Loucy (cell line): ENCODE measurements at regions not wholly inside any gene's neighbourhood (a gene's known extent, or its start where the extent isn't known, plus 50 kb on each side); places are given as distances from the start of the nearest gene placed in this dataset.

ENCODE experiments used
- H2AFZ ChIP-seq: fragments of 200-600 bp; sonication (generic); 2 replicates; pipeline ENCODE4 v1.6.0; 2016; ENCODE audit warnings: antibody characterized with exemption, mild to moderate bottlenecking, low read length, moderate library complexity
- H3F3A ChIP-seq: fragments of 200-600 bp; 2 replicates; pipeline ENCODE4 v1.6.0; 2016; ENCODE audit warnings: antibody characterized with exemption, low read depth, mild to moderate bottlenecking
- H3K27me3 ChIP-seq: fragments of 200-600 bp; sonication (generic); 2 replicates; pipeline ENCODE4 v1.6.1; 2014; ENCODE audit warnings: low read length, mild to moderate bottlenecking; ENCODE audit not compliant: insufficient read depth, poor library complexity, severe bottlenecking
- H3K36me3 ChIP-seq: fragments of 200-600 bp; sonication (generic); 2 replicates; pipeline ENCODE4 v1.6.1; 2016; ENCODE audit warnings: low read length; ENCODE audit not compliant: insufficient read depth
- H3K4me1 ChIP-seq: fragments of 200-600 bp; sonication (generic); 2 replicates; pipeline ENCODE4 v1.5.1; 2014; ENCODE audit warnings: low read length, mild to moderate bottlenecking; ENCODE audit not compliant: insufficient read depth, poor library complexity, severe bottlenecking
- H3K4me2 ChIP-seq: fragments of 200-600 bp; sonication (generic); 2 replicates; pipeline ENCODE4 v1.6.0; 2014; ENCODE audit warnings: antibody characterized with exemption, low read length, low read depth, mild to moderate bottlenecking; ENCODE audit not compliant: poor library complexity, severe bottlenecking
- H3K4me3 ChIP-seq: fragments of 200-600 bp; sonication (generic); 2 replicates; pipeline ENCODE4 v1.5.1; 2014; ENCODE audit warnings: low read length, mild to moderate bottlenecking, mixed read lengths; ENCODE audit not compliant: poor library complexity, severe bottlenecking
- H3K79me2 ChIP-seq: fragments of 200-600 bp; sonication (generic); 2 replicates; pipeline ENCODE4 v1.6.1; 2014; ENCODE audit warnings: low read length; ENCODE audit not compliant: insufficient read depth
- H3K9ac ChIP-seq: fragments of 200-600 bp; sonication (generic); 2 replicates; pipeline ENCODE4 v1.6.0; 2014; ENCODE audit warnings: mild to moderate bottlenecking, low read depth, low read length, moderate library complexity; ENCODE audit not compliant: poor library complexity, severe bottlenecking
- H3K9me2 ChIP-seq: fragments of 200-600 bp; sonication (generic); replicated peaks from 2 replicates; pipeline ENCODE4 v1.6.1; 2016; ENCODE audit warnings: low read depth, low read length, mixed read lengths
- H3K9me3 ChIP-seq: fragments of 200-600 bp; sonication (generic); 2 replicates; pipeline ENCODE4 v1.6.1; 2014; ENCODE audit warnings: mild to moderate bottlenecking, antibody characterized with exemption, low read length, low read depth; ENCODE audit not compliant: insufficient read depth
- H4K20me1 ChIP-seq: fragments of 200-600 bp; sonication (generic); 2 replicates; pipeline ENCODE4 v1.6.0; 2014; ENCODE audit warnings: antibody characterized with exemption, low read length, mild to moderate bottlenecking; ENCODE audit not compliant: insufficient read depth, poor library complexity, severe bottlenecking
- EZH2phosphoT487 ChIP-seq: fragments of 200-600 bp; IDR thresholded peaks from 2 replicates; pipeline ENCODE4 v1.6.1; 2018; ENCODE audit warnings: antibody characterized with exemption, mild to moderate bottlenecking, moderate library complexity, borderline replicate concordance
- TF ChIP-seq, protein P1 (sequence below): fragments of 200-600 bp; sonication (generic); conservative IDR thresholded peaks from 2 replicates; pipeline ENCODE4 v1.5.1; 2014; ENCODE audit warnings: mild to moderate bottlenecking, antibody characterized with exemption, low read length

DNA sequence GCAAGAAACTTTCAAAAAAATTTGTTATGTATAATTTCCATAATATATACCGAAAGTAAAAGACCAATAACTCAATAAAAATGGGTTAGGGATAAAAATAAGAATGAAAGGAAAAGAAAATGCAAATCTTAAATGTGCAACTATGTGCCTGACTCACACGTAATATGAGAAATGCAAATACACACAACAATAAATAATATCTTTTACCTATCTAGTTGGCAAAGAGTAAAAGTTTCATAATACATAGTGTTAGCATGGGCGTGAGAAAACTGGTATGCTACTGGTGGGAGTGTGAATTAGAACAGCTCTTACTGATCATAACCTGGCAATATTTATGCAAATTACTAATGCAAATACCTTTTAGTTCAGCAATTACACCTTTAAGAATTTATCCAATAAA, 438.5 kb upstream of the CITED2 start:
- no peaks in the 10 kb centered on the region for H3K27me3 ChIP-seq
- H3K4me1 ChIP-seq, result no peaks in the 10 kb centered on the region

DNA sequence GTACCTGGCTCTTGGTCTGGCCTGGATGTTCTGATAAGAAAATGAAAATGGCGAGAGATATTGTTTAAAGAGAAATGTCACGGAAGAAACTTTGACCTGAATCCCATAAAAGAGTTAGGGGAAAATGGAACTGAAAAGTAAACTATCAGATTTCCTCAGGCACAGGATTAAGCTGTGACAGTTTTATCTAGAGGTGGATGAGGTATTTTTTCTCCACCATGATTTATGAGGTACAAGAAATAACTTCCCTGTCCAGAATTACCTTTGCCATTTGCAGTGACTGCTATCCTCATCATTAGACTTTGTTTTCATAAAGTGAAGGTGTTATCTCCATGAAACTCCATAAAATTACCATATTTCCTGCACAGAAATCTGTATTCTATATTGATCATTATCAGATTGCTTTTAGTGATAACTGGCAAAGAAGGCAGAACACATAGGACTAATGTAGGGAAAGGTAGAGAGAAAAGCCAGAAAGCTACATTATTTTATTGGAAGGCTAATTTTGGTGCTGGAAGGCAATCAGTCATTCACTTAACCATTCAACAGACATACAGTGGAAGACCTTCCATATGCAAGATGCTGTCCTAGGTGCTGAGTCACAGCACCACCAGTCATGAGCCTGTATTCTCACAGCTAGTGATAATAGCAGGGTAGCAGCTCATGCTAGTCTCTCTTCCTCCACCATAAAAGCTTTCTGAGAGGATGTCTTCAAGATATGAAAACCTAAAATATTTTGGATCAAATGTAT, 427.3 kb upstream of the CITED2 start:
- TF ChIP-seq EZH2phosphoT487, result no peak
- TF ChIP-seq, protein P1, sequence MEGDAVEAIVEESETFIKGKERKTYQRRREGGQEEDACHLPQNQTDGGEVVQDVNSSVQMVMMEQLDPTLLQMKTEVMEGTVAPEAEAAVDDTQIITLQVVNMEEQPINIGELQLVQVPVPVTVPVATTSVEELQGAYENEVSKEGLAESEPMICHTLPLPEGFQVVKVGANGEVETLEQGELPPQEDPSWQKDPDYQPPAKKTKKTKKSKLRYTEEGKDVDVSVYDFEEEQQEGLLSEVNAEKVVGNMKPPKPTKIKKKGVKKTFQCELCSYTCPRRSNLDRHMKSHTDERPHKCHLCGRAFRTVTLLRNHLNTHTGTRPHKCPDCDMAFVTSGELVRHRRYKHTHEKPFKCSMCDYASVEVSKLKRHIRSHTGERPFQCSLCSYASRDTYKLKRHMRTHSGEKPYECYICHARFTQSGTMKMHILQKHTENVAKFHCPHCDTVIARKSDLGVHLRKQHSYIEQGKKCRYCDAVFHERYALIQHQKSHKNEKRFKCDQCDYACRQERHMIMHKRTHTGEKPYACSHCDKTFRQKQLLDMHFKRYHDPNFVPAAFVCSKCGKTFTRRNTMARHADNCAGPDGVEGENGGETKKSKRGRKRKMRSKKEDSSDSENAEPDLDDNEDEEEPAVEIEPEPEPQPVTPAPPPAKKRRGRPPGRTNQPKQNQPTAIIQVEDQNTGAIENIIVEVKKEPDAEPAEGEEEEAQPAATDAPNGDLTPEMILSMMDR, result no peak
- Histone ChIP-seq H3K9me2 (0 out of 2 replicates have a peak, but pooled peaks cover 3% of the 10 kb centered on the region), H3K36me3 (no peaks in the 10 kb centered on the region), H4K20me1 (no peaks in the 10 kb centered on the region), H3K9me3 (0 out of 2 replicates have a peak, but pooled peaks cover 8% of the 10 kb centered on the region), H3F3A (no peaks in the 10 kb centered on the region), H2AFZ (no peak overlapping the region), H3K27me3 (no peaks in the 10 kb centered on the region), H3K4me2 (no peak overlapping the region), H3K4me1 (no peaks in the 10 kb centered on the region), H3K79me2 (no peaks in the 10 kb centered on the region), H3K9ac (no peak overlapping the region), H3K4me3 (no peak overlapping the region)

More for the DNA sequence above, 438.5 kb upstream of the CITED2 start:
- no peak overlapping the region for H3K4me2 ChIP-seq
- no peaks in the 10 kb centered on the region for H3K36me3 ChIP-seq
- no peaks in the 10 kb centered on the region for H3K9me3 ChIP-seq
- no peak overlapping the region for H3K4me3 ChIP-seq
- no peak for TF ChIP-seq EZH2phosphoT487
- TF ChIP-seq, protein P1, result no peak
- H4K20me1 ChIP-seq, result no peaks in the 10 kb centered on the region
- no peaks in the 10 kb centered on the region for H3K9me2 ChIP-seq
- H3F3A ChIP-seq, result no peaks in the 10 kb centered on the region
- H2AFZ ChIP-seq, result no peak overlapping the region
- H3K79me2 ChIP-seq, result no peaks in the 10 kb centered on the region
- H3K9ac ChIP-seq, result no peak overlapping the region

DNA sequence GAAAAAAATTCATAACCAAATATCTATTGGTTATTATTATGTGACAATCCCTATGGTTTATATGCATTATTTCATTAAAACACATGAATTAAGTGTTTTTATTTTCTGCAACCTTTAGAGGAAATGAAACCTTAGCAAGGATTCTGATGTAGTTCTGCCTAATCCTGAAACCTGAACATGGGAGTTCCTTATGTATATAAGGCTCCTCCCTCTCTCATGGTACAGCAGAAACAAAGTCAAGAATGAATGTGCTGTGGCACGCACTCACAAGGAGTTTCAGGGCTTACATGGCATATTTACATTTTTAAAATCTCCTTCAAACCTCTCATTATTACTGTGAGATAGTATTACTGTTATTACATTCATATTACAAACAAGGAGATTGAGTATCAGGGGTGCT, 426.4 kb upstream of the CITED2 start:
- Histone ChIP-seq H2AFZ (no peak overlapping the region), H3K27me3 (no peaks in the 10 kb centered on the region), H3K9me3 (0 out of 2 replicates have a peak, but pooled peaks cover 8% of the 10 kb centered on the region), H3F3A (no peaks in the 10 kb centered on the region), H3K4me2 (no peak overlapping the region), H3K4me1 (no peaks in the 10 kb centered on the region), H3K9me2 (0 out of 2 replicates have a peak, but pooled peaks cover 3% of the 10 kb centered on the region), H4K20me1 (no peaks in the 10 kb centered on the region), H3K36me3 (no peaks in the 10 kb centered on the region), H3K9ac (no peak overlapping the region), H3K4me3 (no peak overlapping the region), H3K79me2 (no peaks in the 10 kb centered on the region)
- no peak for TF ChIP-seq EZH2phosphoT487
- TF ChIP-seq, protein P1, result no peak
